Neural cell (in vitro differentiated cells): ENCODE measurements at regions not wholly inside any gene's neighbourhood (a gene's known extent, or its start where the extent isn't known, plus 50 kb on each side); places are given as distances from the start of the nearest gene placed in this dataset.

Experiments used
- H2AFZ ChIP-seq: fragments of 200-600, 300-800 bp; sonication (generic), shearing (Covaris generic); 2 replicates; pipeline ENCODE4 v1.6.0; 2014; ENCODE audit warnings: low read depth, mild to moderate bottlenecking, antibody characterized with exemption, low read length, moderate library complexity
- H3F3A ChIP-seq: fragments of 200-600 bp; shearing (Covaris generic); 2 replicates; pipeline ENCODE4 v1.6.1; 2016; ENCODE audit warnings: mild to moderate bottlenecking, moderate library complexity, mixed read lengths, antibody characterized with exemption, low read length; ENCODE audit not compliant: insufficient read depth, poor library complexity, severe bottlenecking
- H3K27ac ChIP-seq: fragments of 200-600, 300-800 bp; sonication (generic), shearing (Covaris generic); 2 replicates; pipeline ENCODE4 v1.5.1; 2014; ENCODE audit warnings: mild to moderate bottlenecking, low read length, moderate library complexity
- H3K27me3 ChIP-seq: fragments of 300-800, 200-600 bp; sonication (generic), shearing (Covaris generic); 2 replicates; pipeline ENCODE4 v1.6.0; 2014; ENCODE audit warnings: mild to moderate bottlenecking, low read depth, low read length, moderate library complexity; ENCODE audit not compliant: insufficient read depth
- H3K36me3 ChIP-seq: fragments of 300-800, 200-600 bp; sonication (generic), shearing (Covaris generic); 2 replicates; pipeline ENCODE4 v1.5.1; 2014; ENCODE audit warnings: mild to moderate bottlenecking, antibody characterized with exemption, low read length, moderate library complexity; ENCODE audit not compliant: insufficient read depth
- H3K4me2 ChIP-seq: fragments of 300-800, 200-600 bp; sonication (generic), shearing (Covaris generic); 2 replicates; pipeline ENCODE4 v1.6.0; 2014; ENCODE audit warnings: mild to moderate bottlenecking, low read length
- H3K4me3 ChIP-seq: fragments of 300-800, 200-600 bp; sonication (generic), shearing (Covaris generic); 2 replicates; pipeline ENCODE4 v1.5.1; 2014; ENCODE audit warnings: mild to moderate bottlenecking, low read length, moderate library complexity
- H3K79me2 ChIP-seq: fragments of 200-600 bp; shearing (Covaris generic); replicated peaks from 2 replicates; pipeline ENCODE4 v1.6.0; 2014; ENCODE audit warnings: mild to moderate bottlenecking, low read length, moderate library complexity; ENCODE audit not compliant: insufficient read depth
- H3K9ac ChIP-seq: fragments of 300-800, 200-600 bp; sonication (generic), shearing (Covaris generic); 2 replicates; pipeline ENCODE4 v1.6.1; 2016; ENCODE audit warnings: mild to moderate bottlenecking, low read length, mixed read lengths
- H3K9me2 ChIP-seq: fragments of 200-600 bp; shearing (Covaris generic); 2 replicates; pipeline ENCODE4 v1.6.1; 2016; ENCODE audit warnings: mild to moderate bottlenecking, low read length, mixed read lengths; ENCODE audit not compliant: insufficient read depth
- H3K9me3 ChIP-seq: fragments of 200-600, 300-800 bp; sonication (generic), shearing (Covaris generic); 2 replicates; pipeline ENCODE4 v1.6.1; 2016; ENCODE audit warnings: mild to moderate bottlenecking, mixed run types, low read length, moderate library complexity, mixed read lengths
- H4K20me1 ChIP-seq: fragments of 200-600 bp; shearing (Covaris generic); 2 replicates; pipeline ENCODE4 v1.6.1; 2016; ENCODE audit warnings: mild to moderate bottlenecking, mixed run types; ENCODE audit not compliant: insufficient read depth
- CTCF ChIP-seq: fragments of 450-650 bp; IDR thresholded peaks from 2 replicates; pipeline ENCODE4 v1.5.1; 2014; ENCODE audit warnings: antibody characterized with exemption, mild to moderate bottlenecking, moderate library complexity; ENCODE audit not compliant: poor library complexity, severe bottlenecking
- EP300 ChIP-seq: fragments of 450-650 bp; conservative IDR thresholded peaks from 2 replicates; pipeline ENCODE4 v1.6.1; 2014; ENCODE audit warnings: antibody characterized with exemption, mild to moderate bottlenecking, moderate library complexity; ENCODE audit not compliant: poor library complexity, severe bottlenecking
- EZH2 ChIP-seq: fragments of 200-600, 300-800 bp; shearing (Covaris generic), sonication (generic); IDR thresholded peaks from 2 replicates; pipeline ENCODE4 v1.6.1; 2014; ENCODE audit warnings: antibody characterized with exemption, low read length, borderline replicate concordance, mild to moderate bottlenecking; ENCODE audit not compliant: insufficient read depth, poor library complexity, severe bottlenecking
- MXI1 ChIP-seq: fragments of 450-650 bp; conservative IDR thresholded peaks from 2 replicates; pipeline ENCODE4 v1.6.1; 2014; ENCODE audit warnings: antibody characterized with exemption, mild to moderate bottlenecking; ENCODE audit not compliant: poor library complexity, severe bottlenecking
- POLR2AphosphoS5 ChIP-seq: IDR thresholded peaks from 2 replicates; pipeline ENCODE4 v1.6.1; 2012
- RAD21 ChIP-seq: fragments of 450-650 bp; conservative IDR thresholded peaks from 2 replicates; pipeline ENCODE4 v1.6.1; 2014; ENCODE audit warnings: antibody characterized with exemption, mild to moderate bottlenecking, moderate library complexity
- SMC3 ChIP-seq: fragments of 450-650 bp; conservative IDR thresholded peaks from 2 replicates; pipeline ENCODE4 v1.6.1; 2014; ENCODE audit warnings: antibody characterized with exemption, mild to moderate bottlenecking, moderate library complexity; ENCODE audit not compliant: poor library complexity
- TAF1 ChIP-seq: IDR thresholded peaks from 2 replicates; pipeline ENCODE4 v1.6.1; 2012; ENCODE audit warnings: low read depth
- TF ChIP-seq, protein P1 (sequence below): IDR thresholded peaks from 2 replicates; pipeline ENCODE4 v1.6.1; 2012; ENCODE audit warnings: borderline replicate concordance

DNA sequence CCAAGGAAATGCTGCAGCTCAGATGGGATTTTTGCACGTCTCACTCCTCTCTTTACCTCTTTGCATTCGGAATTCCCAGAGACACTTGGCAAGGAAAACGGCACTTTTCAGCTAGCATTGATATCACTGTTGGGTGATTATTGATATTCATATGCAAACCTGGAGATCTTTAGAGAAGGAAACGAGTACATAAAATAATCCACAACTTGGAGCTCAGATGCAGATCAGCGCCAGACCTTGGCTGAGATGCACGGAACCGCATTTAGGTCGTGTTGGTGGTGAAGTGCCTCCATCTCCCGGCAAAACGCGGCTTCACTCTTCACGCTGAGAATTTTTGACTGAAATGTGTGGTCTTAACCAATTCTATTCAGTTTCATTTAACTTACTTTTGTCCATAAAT, 77.2 kb upstream of the ARHGEF7 start:
- no peak overlapping the region for H3K4me3 ChIP-seq
- H3K9ac ChIP-seq, result no peak overlapping the region
- no peaks in the 10 kb centered on the region for H4K20me1 ChIP-seq
- no peaks in the 10 kb centered on the region for H3K79me2 ChIP-seq
- H3K27ac ChIP-seq, result no peak overlapping the region
- H3F3A ChIP-seq, result no peaks in the 10 kb centered on the region
- H3K9me3 ChIP-seq, result no peaks in the 10 kb centered on the region
- no peaks in the 10 kb centered on the region for H3K9me2 ChIP-seq
- H3K36me3 ChIP-seq, result no peaks in the 10 kb centered on the region
- H3K27me3 ChIP-seq, result no peaks in the 10 kb centered on the region
- H2AFZ ChIP-seq, result no peak overlapping the region
- TF ChIP-seq MXI1, result no peak
- TF ChIP-seq SMC3, result no peak
- TF ChIP-seq EP300, result no peak
- TF ChIP-seq EZH2, result no peak
- TF ChIP-seq, protein P1, sequence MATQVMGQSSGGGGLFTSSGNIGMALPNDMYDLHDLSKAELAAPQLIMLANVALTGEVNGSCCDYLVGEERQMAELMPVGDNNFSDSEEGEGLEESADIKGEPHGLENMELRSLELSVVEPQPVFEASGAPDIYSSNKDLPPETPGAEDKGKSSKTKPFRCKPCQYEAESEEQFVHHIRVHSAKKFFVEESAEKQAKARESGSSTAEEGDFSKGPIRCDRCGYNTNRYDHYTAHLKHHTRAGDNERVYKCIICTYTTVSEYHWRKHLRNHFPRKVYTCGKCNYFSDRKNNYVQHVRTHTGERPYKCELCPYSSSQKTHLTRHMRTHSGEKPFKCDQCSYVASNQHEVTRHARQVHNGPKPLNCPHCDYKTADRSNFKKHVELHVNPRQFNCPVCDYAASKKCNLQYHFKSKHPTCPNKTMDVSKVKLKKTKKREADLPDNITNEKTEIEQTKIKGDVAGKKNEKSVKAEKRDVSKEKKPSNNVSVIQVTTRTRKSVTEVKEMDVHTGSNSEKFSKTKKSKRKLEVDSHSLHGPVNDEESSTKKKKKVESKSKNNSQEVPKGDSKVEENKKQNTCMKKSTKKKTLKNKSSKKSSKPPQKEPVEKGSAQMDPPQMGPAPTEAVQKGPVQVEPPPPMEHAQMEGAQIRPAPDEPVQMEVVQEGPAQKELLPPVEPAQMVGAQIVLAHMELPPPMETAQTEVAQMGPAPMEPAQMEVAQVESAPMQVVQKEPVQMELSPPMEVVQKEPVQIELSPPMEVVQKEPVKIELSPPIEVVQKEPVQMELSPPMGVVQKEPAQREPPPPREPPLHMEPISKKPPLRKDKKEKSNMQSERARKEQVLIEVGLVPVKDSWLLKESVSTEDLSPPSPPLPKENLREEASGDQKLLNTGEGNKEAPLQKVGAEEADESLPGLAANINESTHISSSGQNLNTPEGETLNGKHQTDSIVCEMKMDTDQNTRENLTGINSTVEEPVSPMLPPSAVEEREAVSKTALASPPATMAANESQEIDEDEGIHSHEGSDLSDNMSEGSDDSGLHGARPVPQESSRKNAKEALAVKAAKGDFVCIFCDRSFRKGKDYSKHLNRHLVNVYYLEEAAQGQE, result no peak
- TF ChIP-seq CTCF, result no peak
- no peak for TF ChIP-seq TAF1
- no peak for TF ChIP-seq RAD21
- no peak for TF ChIP-seq POLR2AphosphoS5
- no peak overlapping the region for H3K4me2 ChIP-seq

GRCh38 chr13:111036665-111037064, 78.4 kb upstream of the ARHGEF7 start:
- H2AFZ ChIP-seq, result no peak overlapping the region
- H3K27ac ChIP-seq, result no peak overlapping the region
- H3K27me3 ChIP-seq, result no peaks in the 10 kb centered on the region
- TF ChIP-seq TAF1 (no peak), EZH2 (no peak), POLR2AphosphoS5 (no peak), RAD21 (no peak), SMC3 (no peak), CTCF (no peak), EP300 (no peak), MXI1 (no peak)
- TF ChIP-seq, protein P1, result no peak
- H3K9me2 ChIP-seq, result no peaks in the 10 kb centered on the region
- no peak overlapping the region for H3K4me2 ChIP-seq
- no peak overlapping the region for H3K4me3 ChIP-seq
- H3K9ac ChIP-seq, result no peak overlapping the region
- H4K20me1 ChIP-seq, result no peaks in the 10 kb centered on the region
- H3K79me2 ChIP-seq, result no peaks in the 10 kb centered on the region
- no peaks in the 10 kb centered on the region for H3F3A ChIP-seq
- H3K36me3 ChIP-seq, result no peaks in the 10 kb centered on the region
- no peaks in the 10 kb centered on the region for H3K9me3 ChIP-seq
